HL-60 (cell line): ENCODE measurements at regions not wholly inside any gene's neighbourhood (a gene's known extent, or its start where the extent isn't known, plus 50 kb on each side); places are given as distances from the start of the nearest gene placed in this dataset.

ENCODE experiments used
- DNase-seq, 2 experiments: peaks; one replicate each; pipeline ENCODE4 v3.0.0-alpha.2; 2010 to 2020; ENCODE audit warnings: low read depth in 1 of 2, low spot score in 1 of 2
- H3K27ac ChIP-seq: fragments of 250-450 bp; sonication (Bioruptor Pico); replicated peaks from 2 replicates; pipeline ENCODE4 v1.5.1; 2020; ENCODE audit warnings: mild to moderate bottlenecking, moderate library complexity
- H3K27me3 ChIP-seq: fragments of 250-450 bp; sonication (Bioruptor Pico); 2 replicates; pipeline ENCODE4 v1.5.1; 2021; ENCODE audit warnings: mild to moderate bottlenecking, moderate library complexity; ENCODE audit not compliant: insufficient read depth, poor library complexity, severe bottlenecking
- H3K4me3 ChIP-seq: replicated peaks from 2 replicates; pipeline ENCODE4 v1.5.1; 2011; ENCODE audit warnings: mild to moderate bottlenecking, control low read depth, low read length; ENCODE audit not compliant: insufficient read depth
- GABPA ChIP-seq: IDR thresholded peaks from 2 replicates; pipeline ENCODE4 v1.6.1; 2012; ENCODE audit warnings: low read depth
- POLR2AphosphoS5 ChIP-seq: IDR thresholded peaks from 2 replicates; pipeline ENCODE4 v1.6.1; 2012; ENCODE audit warnings: low read depth
- SPI1 ChIP-seq: IDR thresholded peaks from 2 replicates; pipeline ENCODE4 v1.6.1; 2012; ENCODE audit warnings: low read depth, mild to moderate bottlenecking, borderline replicate concordance
- TF ChIP-seq, protein P1 (sequence below): IDR thresholded peaks from one replicate; pipeline ENCODE4 v1.5.1; 2011; ENCODE audit warnings: low read length, control low read depth, inconsistent platforms; ENCODE audit not compliant: insufficient read depth
- TF ChIP-seq, protein P2 (sequence below): IDR thresholded peaks from 2 replicates; pipeline ENCODE4 v1.6.1; 2012; ENCODE audit warnings: low read depth; ENCODE audit not compliant: insufficient replicate concordance

DNA sequence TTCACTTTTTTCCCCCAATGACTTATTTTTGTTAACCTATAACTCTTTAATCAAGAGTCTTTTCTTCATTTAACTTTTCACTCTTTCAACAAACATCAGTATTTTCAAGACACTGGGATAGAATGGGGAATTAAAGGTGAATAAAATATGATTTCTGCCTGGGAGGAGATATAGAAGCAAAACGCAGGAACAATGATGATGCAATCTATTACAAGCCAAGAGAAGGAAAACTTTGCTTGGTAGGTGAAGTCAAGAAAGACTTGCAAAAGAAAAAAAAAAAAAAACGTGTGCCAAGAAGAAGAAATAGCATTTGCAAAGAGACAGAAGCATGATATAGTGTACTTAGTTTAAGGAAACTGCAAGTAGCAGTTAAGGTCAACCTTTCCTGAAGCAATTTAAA, 207.3 kb upstream of the KCNH7 start:
- TF ChIP-seq, protein P1, sequence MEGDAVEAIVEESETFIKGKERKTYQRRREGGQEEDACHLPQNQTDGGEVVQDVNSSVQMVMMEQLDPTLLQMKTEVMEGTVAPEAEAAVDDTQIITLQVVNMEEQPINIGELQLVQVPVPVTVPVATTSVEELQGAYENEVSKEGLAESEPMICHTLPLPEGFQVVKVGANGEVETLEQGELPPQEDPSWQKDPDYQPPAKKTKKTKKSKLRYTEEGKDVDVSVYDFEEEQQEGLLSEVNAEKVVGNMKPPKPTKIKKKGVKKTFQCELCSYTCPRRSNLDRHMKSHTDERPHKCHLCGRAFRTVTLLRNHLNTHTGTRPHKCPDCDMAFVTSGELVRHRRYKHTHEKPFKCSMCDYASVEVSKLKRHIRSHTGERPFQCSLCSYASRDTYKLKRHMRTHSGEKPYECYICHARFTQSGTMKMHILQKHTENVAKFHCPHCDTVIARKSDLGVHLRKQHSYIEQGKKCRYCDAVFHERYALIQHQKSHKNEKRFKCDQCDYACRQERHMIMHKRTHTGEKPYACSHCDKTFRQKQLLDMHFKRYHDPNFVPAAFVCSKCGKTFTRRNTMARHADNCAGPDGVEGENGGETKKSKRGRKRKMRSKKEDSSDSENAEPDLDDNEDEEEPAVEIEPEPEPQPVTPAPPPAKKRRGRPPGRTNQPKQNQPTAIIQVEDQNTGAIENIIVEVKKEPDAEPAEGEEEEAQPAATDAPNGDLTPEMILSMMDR: no peak
- TF ChIP-seq GABPA (no peak), POLR2AphosphoS5 (no peak), SPI1 (no peak)
- TF ChIP-seq, protein P2, sequence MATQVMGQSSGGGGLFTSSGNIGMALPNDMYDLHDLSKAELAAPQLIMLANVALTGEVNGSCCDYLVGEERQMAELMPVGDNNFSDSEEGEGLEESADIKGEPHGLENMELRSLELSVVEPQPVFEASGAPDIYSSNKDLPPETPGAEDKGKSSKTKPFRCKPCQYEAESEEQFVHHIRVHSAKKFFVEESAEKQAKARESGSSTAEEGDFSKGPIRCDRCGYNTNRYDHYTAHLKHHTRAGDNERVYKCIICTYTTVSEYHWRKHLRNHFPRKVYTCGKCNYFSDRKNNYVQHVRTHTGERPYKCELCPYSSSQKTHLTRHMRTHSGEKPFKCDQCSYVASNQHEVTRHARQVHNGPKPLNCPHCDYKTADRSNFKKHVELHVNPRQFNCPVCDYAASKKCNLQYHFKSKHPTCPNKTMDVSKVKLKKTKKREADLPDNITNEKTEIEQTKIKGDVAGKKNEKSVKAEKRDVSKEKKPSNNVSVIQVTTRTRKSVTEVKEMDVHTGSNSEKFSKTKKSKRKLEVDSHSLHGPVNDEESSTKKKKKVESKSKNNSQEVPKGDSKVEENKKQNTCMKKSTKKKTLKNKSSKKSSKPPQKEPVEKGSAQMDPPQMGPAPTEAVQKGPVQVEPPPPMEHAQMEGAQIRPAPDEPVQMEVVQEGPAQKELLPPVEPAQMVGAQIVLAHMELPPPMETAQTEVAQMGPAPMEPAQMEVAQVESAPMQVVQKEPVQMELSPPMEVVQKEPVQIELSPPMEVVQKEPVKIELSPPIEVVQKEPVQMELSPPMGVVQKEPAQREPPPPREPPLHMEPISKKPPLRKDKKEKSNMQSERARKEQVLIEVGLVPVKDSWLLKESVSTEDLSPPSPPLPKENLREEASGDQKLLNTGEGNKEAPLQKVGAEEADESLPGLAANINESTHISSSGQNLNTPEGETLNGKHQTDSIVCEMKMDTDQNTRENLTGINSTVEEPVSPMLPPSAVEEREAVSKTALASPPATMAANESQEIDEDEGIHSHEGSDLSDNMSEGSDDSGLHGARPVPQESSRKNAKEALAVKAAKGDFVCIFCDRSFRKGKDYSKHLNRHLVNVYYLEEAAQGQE: no peak
- no peak overlapping the region for H3K4me3 ChIP-seq
- no peaks in the 10 kb centered on the region for H3K27me3 ChIP-seq
- DNase-seq: no peak
- H3K27ac ChIP-seq: no peak overlapping the region

DNA sequence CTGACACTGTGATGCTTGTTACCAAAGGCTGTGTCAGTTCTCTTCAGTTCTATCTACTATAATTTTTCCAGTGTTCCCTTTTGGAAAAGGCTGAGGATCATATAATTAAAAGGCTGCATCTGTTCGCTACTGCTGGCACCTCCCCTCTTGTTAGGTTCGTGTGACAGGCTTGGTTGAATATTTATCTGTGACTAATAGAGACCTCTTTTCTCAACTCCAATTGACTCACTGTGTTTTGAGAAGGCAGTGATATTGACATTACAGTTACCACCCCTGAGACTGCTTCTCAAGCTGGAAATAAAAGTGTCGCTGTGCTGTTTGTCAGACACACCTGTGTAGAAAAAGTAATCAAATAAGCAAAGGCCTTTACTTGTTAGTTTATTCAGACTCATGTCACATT, 205.5 kb upstream of the KCNH7 start:
- H3K27me3 ChIP-seq: no peaks in the 10 kb centered on the region
- H3K27ac ChIP-seq: no peak overlapping the region
- no peak for DNase-seq
- TF ChIP-seq GABPA (no peak), POLR2AphosphoS5 (no peak), SPI1 (no peak)
- TF ChIP-seq, protein P2: no peak
- TF ChIP-seq, protein P1: no peak
- no peak overlapping the region for H3K4me3 ChIP-seq

DNA sequence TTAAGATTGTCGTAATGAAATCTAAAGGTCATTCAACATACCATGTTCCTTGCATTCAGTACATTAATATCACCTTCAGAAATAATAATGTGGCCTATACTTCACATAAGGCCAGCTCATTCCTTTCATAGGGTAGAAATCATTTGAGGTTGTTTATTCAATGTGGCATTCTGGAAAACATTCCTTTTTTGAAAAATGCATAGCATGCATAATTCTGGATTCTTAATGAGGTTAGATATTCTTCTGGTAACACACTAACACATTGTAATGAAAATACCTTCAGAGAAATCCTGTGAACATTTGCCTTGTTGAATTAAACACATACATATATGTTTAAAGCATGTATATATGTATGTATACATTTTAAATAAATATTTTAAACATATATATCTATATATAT, 204.6 kb upstream of the KCNH7 start:
- TF ChIP-seq GABPA (no peak), SPI1 (no peak), POLR2AphosphoS5 (no peak)
- TF ChIP-seq, protein P2: no peak
- TF ChIP-seq, protein P1: no peak
- no peak overlapping the region for H3K4me3 ChIP-seq
- DNase-seq: no peak

More for the DNA sequence above, 204.6 kb upstream of the KCNH7 start:
- Histone ChIP-seq H3K27ac (no peak overlapping the region), H3K27me3 (no peaks in the 10 kb centered on the region)
